GM12878 (cell line): ENCODE measurements at regions not wholly inside any gene's neighbourhood (a gene's known extent, or its start where the extent isn't known, plus 50 kb on each side); places are given as distances from the start of the nearest gene placed in this dataset.

Source experiments
- ATAC-seq: fragments of 200-7000 bp; cut with Tn5 transposase; 3 replicates; pipeline ENCODE4 v1.9.1; 2020; ENCODE audit warnings: mild to moderate bottlenecking, moderate library complexity
- BruUV-seq: library from RNA; stranded (reverse); fragments of 400-500 nt; replicated peaks from 2 replicates; lab custom pipeline; 2021; lab: Mats Ljungman, UMichigan
- CTCF ChIA-PET: fragments of 300-600 bp; sonication (Branson Sonifier 250); formaldehyde crosslinking; extraction: SDS; loops from one replicate; lab custom pipeline; 2021; ENCODE audit warnings: inconsistent platforms; lab: Yijun Ruan, JAX
- POLR2A ChIA-PET: fragments of 350-600 bp; formaldehyde crosslinking; extraction: SDS; loops from one replicate; lab custom pipeline; 2021; ENCODE audit warnings: inconsistent platforms; lab: Charles Lee
- RAD21 ChIA-PET: fragments of 300-600 bp; sonication (Branson Sonifier 250); formaldehyde crosslinking; loops from one replicate; lab custom pipeline; 2023; ENCODE audit warnings: antibody characterized with exemption; ENCODE audit not compliant: unreplicated experiment; lab: Charles Lee
- SMC1A ChIA-PET: fragments of 300-600 bp; sonication (Branson Sonifier 250); formaldehyde crosslinking; loops from one replicate; lab custom pipeline; 2023; ENCODE audit not compliant: unreplicated experiment, uncharacterized antibody; lab: Charles Lee
- DNase-seq: peaks from one replicate; pipeline ENCODE4 v3.0.0-alpha.2; 2011; ENCODE audit warnings: low read depth, low spot score
- FAIRE-seq: peaks from 3 replicates; lab custom pipeline; 2011; peaks lifted over from hg19 to GRCh38; lab: Jason Lieb, UNC
- H2AFZ ChIP-seq: 2 replicates; pipeline ENCODE4 v1.6.0; 2011; ENCODE audit warnings: low read depth, low read length, control low read depth; ENCODE audit not compliant: control insufficient read depth
- H3K27ac ChIP-seq: 2 replicates; pipeline ENCODE4 v1.5.1; 2011; ENCODE audit warnings: control low read depth; ENCODE audit not compliant: control insufficient read depth, insufficient read depth
- H3K27me3 ChIP-seq, 2 experiments: replicated peaks in 1 of 2; 2 replicates each; pipeline versions ENCODE4 v1.6.0 to v1.6.1; 2011; ENCODE audit warnings: low read length in 1 of 2; ENCODE audit not compliant: control insufficient read depth in 2 of 2, insufficient read depth in 2 of 2
- H3K36me3 ChIP-seq, 2 experiments: 2 replicates each; pipeline ENCODE4 v1.5.1; 2011; ENCODE audit warnings: low read length in 1 of 2; ENCODE audit not compliant: control insufficient read depth in 2 of 2, insufficient read depth in 2 of 2
- H3K4me1 ChIP-seq: 2 replicates; pipeline ENCODE4 v1.6.1; 2011; ENCODE audit warnings: mild to moderate bottlenecking, low read length, moderate library complexity, mixed read lengths; ENCODE audit not compliant: control insufficient read depth, insufficient read depth
- H3K4me2 ChIP-seq: 2 replicates; pipeline ENCODE4 v1.6.0; 2011; ENCODE audit warnings: control low read depth; ENCODE audit not compliant: control insufficient read depth, insufficient read depth
- H3K4me3 ChIP-seq: fragments of 200-600 bp; sonication (generic); 2 replicates; pipeline ENCODE4 v1.5.1; 2016
- H3K79me2 ChIP-seq: 2 replicates; pipeline ENCODE4 v1.6.0; 2011; ENCODE audit warnings: low read length; ENCODE audit not compliant: control insufficient read depth, insufficient read depth
- H3K9ac ChIP-seq: 2 replicates; pipeline ENCODE4 v1.8.0; 2011; ENCODE audit warnings: low read length, control low read depth, mixed read lengths; ENCODE audit not compliant: control insufficient read depth, insufficient read depth
- H3K9me3 ChIP-seq: replicated peaks from 3 replicates; pipeline ENCODE4 v1.5.1; 2011; ENCODE audit warnings: mild to moderate bottlenecking, low read length; ENCODE audit not compliant: control insufficient read depth, insufficient read depth
- H4K20me1 ChIP-seq: 2 replicates; pipeline ENCODE4 v1.6.0; 2011; ENCODE audit not compliant: control insufficient read depth, insufficient read depth
- CREB1 ChIP-seq: IDR thresholded peaks from 2 replicates; pipeline ENCODE4 v1.6.1; 2012; ENCODE audit warnings: low read depth, mild to moderate bottlenecking, inconsistent platforms
- HDAC2 ChIP-seq: fragments of 200-600 bp; sonication (generic); IDR thresholded peaks from 2 replicates; pipeline ENCODE4 v1.6.1; 2017
- MYB ChIP-seq: fragments of 150-350 bp; IDR thresholded peaks from 2 replicates; pipeline ENCODE4 v1.6.1; 2014; ENCODE audit warnings: mild to moderate bottlenecking, low read depth, low read length, borderline replicate concordance
- RB1 ChIP-seq: fragments of 450-650 bp; formaldehyde crosslinking; IDR thresholded peaks from 2 replicates; pipeline ENCODE4 v1.6.1; 2017; ENCODE audit warnings: mild to moderate bottlenecking, borderline replicate concordance
- SPI1 ChIP-seq: IDR thresholded peaks from 2 replicates; pipeline ENCODE4 v1.6.1; 2011; ENCODE audit warnings: low read depth, mild to moderate bottlenecking, low read length, moderate library complexity, borderline replicate concordance; ENCODE audit not compliant: insufficient read depth
- SUPT20H ChIP-seq: IDR thresholded peaks from 2 replicates; pipeline ENCODE4 v1.6.1; 2011; ENCODE audit warnings: low read depth, mild to moderate bottlenecking, low read length, moderate library complexity, borderline replicate concordance; ENCODE audit not compliant: control insufficient read depth
- YY1 ChIP-seq: IDR thresholded peaks from 2 replicates; pipeline ENCODE4 v1.6.1; 2011; ENCODE audit warnings: low read depth, mild to moderate bottlenecking, low read length
- WGBS: methylation state at CpG from one replicate; pipeline ENCODE4 v1.1.6; 2016; ENCODE audit warnings: low lambda C conversion rate; ENCODE audit not compliant: insufficient replicate concordance, insufficient coverage; ENCODE audit errors: missing lambda C conversion rate; 5-methylcytosine and 5-hydroxymethylcytosine counted together
- in situ Hi-C: fragments of 300-500 bp; cut with MboI; formaldehyde crosslinking; loops from 9 replicates; pipeline ENCODE4 v1.14.3; 2018; ENCODE audit warnings: mixed read lengths
- intact Hi-C: fragments of 100-400 bp; cut with micrococcal nuclease; formaldehyde crosslinking; loops from one replicate; pipeline ENCODE4 v1.14.2; 2022; ENCODE audit not compliant: unreplicated experiment
- TF ChIP-seq, protein P1 (sequence below): IDR thresholded peaks from 2 replicates; pipeline ENCODE4 v1.6.1; 2011; ENCODE audit warnings: mild to moderate bottlenecking, low read depth, low read length, moderate library complexity; ENCODE audit not compliant: insufficient replicate concordance
- TF ChIP-seq, protein P2 (sequence below): IDR thresholded peaks from 2 replicates; pipeline ENCODE4 v1.6.1; 2012; ENCODE audit warnings: low read depth, low read length, improper control_type of control experiment
- TF ChIP-seq, protein P3 (sequence below): IDR thresholded peaks from 2 replicates; pipeline ENCODE4 v1.6.1; 2011; ENCODE audit warnings: low read depth, low read length, improper control_type of control experiment, borderline replicate concordance

DNA sequence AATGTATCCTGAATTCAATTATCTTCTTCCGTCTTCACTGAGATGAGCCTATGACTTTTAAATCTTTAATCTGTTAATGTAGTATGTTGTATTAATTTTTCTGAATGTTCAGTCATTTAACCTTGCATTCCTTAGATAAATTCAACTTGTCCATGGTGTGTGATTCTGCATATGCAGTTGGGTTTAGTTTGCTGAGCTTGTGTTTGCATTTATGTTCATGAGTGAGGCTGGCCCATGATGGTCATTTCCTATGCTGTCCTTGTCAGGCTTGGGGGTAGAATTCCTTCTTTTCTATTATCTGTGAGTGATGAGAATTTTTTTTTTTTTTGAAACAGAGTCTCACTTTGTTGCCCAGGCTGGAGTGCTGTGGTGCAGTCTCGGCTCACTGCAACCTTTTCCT is 131.8 kb upstream of the COL5A1 start:
- Histone ChIP-seq H3K27ac (no peak overlapping the region), H3K9me3 (no peaks in the 10 kb centered on the region), H3K27me3 (no peaks in the 10 kb centered on the region; a peak in 1 of 4 replicates), H2AFZ (no peak overlapping the region), H3K9ac (no peak overlapping the region), H3K4me2 (no peak overlapping the region), H3K4me1 (no peaks in the 10 kb centered on the region), H3K36me3 (no peaks in the 10 kb centered on the region), H3K79me2 (no peaks in the 10 kb centered on the region), H3K4me3 (no peak overlapping the region), H4K20me1 (no peaks in the 10 kb centered on the region)
- 54% methylated on average over 2 of the region's 2 CpGs for WGBS
- CTCF ChIA-PET = no interaction called here
- no peak for ATAC-seq
- SMC1A ChIA-PET = no interaction called here
- RAD21 ChIA-PET = no interaction called here
- intact Hi-C loops (no loop called here), in situ Hi-C loops (no loop called here)
- no peak for FAIRE-seq
- no TSS peak for BruUV-seq
- POLR2A ChIA-PET = no interaction called here
- DNase-seq = no peak
- no peak for TF ChIP-seq YY1
- TF ChIP-seq RB1 = no peak
- no peak for TF ChIP-seq SPI1
- TF ChIP-seq, protein P1, sequence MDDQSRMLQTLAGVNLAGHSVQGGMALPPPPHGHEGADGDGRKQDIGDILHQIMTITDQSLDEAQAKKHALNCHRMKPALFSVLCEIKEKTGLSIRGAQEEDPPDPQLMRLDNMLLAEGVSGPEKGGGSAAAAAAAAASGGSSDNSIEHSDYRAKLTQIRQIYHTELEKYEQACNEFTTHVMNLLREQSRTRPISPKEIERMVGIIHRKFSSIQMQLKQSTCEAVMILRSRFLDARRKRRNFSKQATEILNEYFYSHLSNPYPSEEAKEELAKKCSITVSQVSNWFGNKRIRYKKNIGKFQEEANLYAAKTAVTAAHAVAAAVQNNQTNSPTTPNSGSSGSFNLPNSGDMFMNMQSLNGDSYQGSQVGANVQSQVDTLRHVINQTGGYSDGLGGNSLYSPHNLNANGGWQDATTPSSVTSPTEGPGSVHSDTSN = no peak
- no peak for TF ChIP-seq SUPT20H
- TF ChIP-seq MYB = no peak
- no peak for TF ChIP-seq CREB1
- TF ChIP-seq, protein P2, sequence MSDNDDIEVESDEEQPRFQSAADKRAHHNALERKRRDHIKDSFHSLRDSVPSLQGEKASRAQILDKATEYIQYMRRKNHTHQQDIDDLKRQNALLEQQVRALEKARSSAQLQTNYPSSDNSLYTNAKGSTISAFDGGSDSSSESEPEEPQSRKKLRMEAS = no peak
- TF ChIP-seq HDAC2 = no peak
- TF ChIP-seq, protein P3, sequence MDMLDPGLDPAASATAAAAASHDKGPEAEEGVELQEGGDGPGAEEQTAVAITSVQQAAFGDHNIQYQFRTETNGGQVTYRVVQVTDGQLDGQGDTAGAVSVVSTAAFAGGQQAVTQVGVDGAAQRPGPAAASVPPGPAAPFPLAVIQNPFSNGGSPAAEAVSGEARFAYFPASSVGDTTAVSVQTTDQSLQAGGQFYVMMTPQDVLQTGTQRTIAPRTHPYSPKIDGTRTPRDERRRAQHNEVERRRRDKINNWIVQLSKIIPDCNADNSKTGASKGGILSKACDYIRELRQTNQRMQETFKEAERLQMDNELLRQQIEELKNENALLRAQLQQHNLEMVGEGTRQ = no peak
